ENCODE measurements at regions not wholly inside any gene's neighbourhood (a gene's known extent, or its start where the extent isn't known, plus 50 kb on each side); places are given as distances from the start of the nearest gene placed in this dataset.

- DNase-seq, result no peak
Observed at GRCh38 chr3:147008458-147008857, 397.9 kb downstream of the ZIC4 start.

DNA sequence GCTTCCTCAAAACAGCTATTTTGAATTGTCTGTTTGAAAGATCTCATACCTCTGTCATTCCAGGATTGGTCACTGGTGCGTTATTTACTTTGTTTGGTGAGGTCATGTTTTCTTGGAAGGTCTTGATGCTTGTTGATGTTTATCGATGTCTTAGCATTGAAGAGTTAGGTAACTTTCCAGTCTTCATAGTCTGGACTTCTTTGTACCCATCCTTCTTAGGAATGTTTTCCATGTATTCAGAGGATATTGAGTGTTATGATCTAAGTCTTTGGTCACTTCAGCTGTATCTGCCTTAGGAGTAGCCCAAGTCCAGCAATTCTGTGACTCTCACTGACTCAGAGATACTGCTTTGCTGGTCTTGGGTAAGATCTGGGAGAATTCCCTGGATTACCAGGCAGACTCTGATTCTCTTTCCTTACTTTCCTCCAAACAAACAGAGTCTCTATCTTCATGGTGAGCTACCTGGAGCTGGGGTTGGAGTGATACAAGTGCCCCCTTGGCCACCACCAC is 398.6 kb downstream of the ZIC4 start:
- DNase-seq, result no peak

GRCh38 chr3:147002721-147003120 is 397.6 kb upstream of the PLSCR5 start:
- no peak for DNase-seq

- DNase-seq, result no peak
Observed at GRCh38 chr3:147000274-147000673, 395.1 kb upstream of the PLSCR5 start.

- DNase-seq, result no peak
Observed at GRCh38 chr3:146991907-146992306, 386.8 kb upstream of the PLSCR5 start.

DNA sequence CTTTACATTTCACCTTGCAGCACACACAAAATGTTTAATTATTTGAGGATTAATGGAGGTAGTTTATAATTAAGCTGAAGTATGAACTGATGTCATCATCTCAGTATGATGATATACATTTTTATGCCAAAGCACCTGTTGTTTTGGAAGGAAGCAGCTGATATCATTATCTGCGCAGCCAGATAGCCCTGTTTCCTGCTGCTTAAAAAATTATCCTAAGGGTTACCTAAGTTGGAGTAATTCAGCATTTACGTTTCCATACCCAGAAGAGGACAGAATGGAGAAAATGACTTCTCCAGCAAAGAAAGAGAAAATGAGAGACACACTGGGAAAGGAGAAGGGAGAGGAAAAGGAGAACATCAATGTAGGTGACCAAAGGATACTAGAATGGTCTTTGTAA is 370.3 kb upstream of the PLSCR5 start:
- DNase-seq, result peak; percentile 58 to 91

- no peak for DNase-seq
Observed at GRCh38 chr3:146975032-146975431, 369.9 kb upstream of the PLSCR5 start.

GRCh38 chr3:146974001-146974400 is 368.9 kb upstream of the PLSCR5 start:
- DNase-seq, result peak; percentile 27 to 79

DNA sequence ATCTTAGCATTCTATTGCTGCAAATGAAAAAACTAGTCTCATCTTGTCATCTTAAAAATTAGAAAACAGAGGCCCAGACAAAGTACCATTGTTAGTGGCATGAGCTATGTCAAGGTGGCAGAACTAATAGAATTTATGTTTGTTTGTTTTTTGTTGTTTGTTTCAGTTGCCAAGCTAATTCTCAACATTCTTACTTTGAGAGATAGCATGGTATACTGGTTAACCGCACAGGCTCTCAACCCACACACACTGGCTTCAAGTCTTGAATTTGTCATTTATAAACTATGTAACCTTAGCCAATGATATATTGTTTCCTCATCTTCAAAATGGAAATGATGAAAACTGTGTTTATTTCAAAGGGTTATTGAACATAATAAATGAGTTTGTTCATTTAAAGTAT is 367.6 kb upstream of the PLSCR5 start:
- DNase-seq, result no peak

DNA sequence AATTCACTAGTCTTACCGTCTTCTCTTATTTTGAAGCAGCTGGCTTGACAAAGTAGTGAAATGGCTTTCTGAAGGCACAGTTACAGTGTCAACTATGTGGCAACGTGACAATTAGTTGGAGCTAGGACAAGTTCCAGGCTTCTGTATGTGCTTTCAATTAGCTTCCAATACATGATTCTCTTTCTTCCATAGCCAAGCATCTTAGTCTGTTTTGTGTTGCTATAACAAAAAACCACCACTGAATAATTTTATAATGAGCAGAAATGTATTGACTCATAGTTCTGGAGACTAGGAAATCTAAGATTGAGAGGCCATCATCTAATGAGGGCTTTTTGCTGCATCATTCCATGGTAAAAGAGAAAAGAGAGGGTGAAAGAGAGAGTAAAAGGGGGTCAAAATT is 365.1 kb upstream of the PLSCR5 start:
- DNase-seq, result no peak

DNA sequence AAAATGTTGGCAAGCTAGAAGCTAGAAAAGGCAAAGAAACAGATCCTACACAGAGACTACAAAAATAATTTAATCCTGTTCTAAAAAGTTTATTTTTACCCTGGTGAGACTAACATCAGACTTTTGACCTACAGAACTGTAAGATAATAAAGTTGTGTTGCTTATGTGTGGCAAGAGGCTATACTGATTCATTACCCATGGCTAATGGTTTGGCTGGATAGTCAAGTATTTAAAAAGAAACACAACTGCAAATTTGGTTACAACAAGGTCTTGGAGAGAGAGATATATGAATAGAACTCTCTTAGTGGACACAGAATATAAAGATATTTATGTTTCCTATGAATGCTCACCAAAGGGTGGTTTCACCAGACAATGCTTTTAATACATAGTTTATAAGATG is 364.2 kb upstream of the PLSCR5 start:
- DNase-seq, result no peak

DNA sequence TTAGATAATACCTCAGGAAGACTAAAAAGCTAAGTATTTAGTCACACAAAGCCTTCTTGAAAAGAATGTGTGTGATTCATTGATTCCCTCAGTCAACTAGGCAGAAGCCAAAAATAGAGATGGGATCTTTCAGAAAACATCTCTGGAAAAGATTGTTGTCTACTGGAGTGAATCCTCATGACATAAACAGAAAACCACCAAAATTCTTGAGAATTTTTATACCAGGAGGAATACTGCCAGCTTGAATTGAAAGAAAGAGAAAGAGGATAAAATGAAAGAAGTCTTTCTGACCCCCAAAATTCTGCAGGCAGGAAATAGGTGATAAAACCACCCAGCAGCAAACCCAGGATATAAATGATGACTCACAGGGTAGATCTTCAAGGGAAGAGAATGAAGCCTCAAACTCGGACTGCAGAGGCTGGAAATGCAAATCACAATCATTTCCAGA is 363.1 kb upstream of the PLSCR5 start:
- DNase-seq, result no peak

- no peak for DNase-seq
Observed at GRCh38 chr3:146967783-146968182, 362.6 kb upstream of the PLSCR5 start.

GRCh38 chr3:146966124-146966523 is 361.0 kb upstream of the PLSCR5 start:
- no peak for DNase-seq

- DNase-seq, result no peak
Observed at GRCh38 chr3:146953511-146953981, 348.4 kb upstream of the PLSCR5 start.

DNA sequence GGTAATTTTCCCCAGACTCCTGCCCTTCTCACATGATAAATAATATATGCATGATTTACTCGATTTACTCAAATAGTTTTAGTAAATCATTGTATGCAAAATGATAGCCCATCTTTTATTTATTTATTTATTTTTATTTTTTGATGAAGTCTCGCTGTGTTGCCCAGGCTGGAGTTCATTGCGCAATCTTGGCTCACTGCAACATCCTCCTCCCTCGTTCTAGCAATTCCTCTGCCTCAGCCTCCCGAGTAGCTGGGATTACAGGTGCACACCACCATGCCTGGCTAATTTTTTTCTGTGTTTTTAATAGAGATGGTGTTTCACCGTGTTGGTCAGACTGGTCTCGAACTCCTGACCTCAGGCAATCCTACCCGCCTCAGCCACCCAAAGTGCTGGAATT is 343.8 kb upstream of the PLSCR5 start:
- DNase-seq, result no peak

- no peak for DNase-seq
Observed at GRCh38 chr3:146948186-146948585, 343.0 kb upstream of the PLSCR5 start.

DNA sequence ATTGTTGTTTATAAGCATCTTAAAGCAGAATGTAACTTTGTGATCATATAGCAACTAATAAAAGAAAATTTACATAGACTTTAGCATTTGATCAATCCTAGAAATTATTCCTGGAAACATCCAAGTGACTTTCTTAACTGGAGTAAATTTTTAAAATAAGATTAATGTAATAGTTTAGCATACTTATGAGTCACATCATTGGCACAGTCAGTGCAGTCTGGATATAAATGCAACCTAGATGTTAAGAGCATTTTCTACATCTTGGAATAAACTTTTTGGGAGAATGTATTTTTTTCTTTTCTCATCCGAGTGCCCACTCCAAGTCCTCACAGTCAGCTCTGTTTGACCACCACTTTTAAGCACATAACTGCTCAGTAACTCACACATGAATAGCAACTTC is 324.6 kb upstream of the PLSCR5 start:
- no peak for DNase-seq

- no peak for DNase-seq
Observed at GRCh38 chr3:146928421-146929059, 323.4 kb upstream of the PLSCR5 start.

DNA sequence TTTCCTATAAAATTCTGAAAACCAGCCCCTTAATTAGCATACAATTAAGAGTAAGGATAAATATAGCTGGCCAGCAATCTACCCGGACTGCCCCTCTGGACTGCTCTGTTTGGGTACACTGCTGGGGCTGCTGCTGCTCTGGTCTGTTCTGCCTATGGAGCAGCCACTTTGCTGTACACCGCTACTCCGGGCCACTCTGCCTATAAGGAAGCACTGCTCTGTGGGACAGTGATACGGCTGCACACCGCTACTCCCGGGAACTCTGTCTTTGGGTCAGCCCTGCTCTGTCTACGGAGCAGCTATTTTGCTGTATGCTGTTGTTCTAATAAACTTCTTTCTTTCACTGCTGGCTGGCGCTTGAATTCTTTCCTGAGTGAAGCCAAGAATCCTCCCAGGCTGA is 316.5 kb upstream of the PLSCR5 start:
- DNase-seq, result no peak

- no peak for DNase-seq
Observed at GRCh38 chr3:146914409-146914808, 309.3 kb upstream of the PLSCR5 start.

- DNase-seq, result no peak
Observed at GRCh38 chr3:146912241-146913015, 307.3 kb upstream of the PLSCR5 start.

DNA sequence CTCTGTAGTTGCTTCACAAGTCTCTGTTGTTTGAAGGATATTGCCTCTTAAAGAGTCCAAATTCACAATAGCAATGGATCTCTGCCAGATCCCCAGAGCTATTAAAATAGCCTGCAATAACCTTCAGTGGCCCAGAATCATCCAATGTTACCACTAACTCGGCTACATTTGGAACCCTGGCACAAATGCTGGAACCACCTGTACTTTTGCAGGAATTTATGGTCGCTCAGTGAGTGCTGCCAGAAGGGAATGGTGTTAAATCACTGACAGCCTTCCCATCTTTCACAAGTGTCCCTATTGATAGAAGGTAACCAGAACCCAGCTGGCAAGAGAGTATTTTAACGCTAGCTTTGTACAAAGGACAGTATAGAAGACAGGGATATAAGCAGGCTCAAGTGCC is 298.8 kb upstream of the PLSCR5 start:
- DNase-seq, result peak; percentile 88 to 98

DNA sequence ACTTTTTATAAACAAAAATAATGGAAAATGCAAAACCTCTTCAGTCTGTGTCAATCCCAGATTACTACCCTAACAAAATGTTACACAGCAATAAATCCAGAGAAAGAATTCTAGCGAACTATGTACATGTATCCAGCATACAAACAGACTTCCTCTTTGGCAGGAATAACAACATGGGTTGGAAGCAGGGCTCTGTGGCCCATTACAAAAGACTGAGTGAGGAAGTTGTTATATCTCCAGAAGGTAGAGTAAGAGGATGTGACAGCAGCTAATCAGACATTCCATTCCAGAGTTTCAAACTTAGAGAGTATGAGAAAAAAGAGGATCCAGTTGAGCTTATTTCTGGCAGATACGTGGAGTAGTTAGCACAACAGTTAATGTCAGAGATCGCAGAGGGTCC is 294.0 kb upstream of the PLSCR5 start:
- DNase-seq, result no peak

All from cerebellar nuclear complex (tissue), 1 donor.